WTC11 (cell line): ENCODE measurements at regions not wholly inside any gene's neighbourhood (a gene's known extent, or its start where the extent isn't known, plus 50 kb on each side); places are given as distances from the start of the nearest gene placed in this dataset.

Experiments
- ATAC-seq: fragments of 200-7000 bp; cut with Tn5 transposase; 2 replicates; pipeline ENCODE4 v1.10.0; 2021; ENCODE audit warnings: mild to moderate bottlenecking, moderate library complexity
- CTCF ChIA-PET: fragments of 300-600 bp; sonication (Branson Sonifier 250); formaldehyde crosslinking; loops from one replicate; lab custom pipeline; 2021; ENCODE audit warnings: antibody characterized with exemption; lab: Charles Lee
- POLR2A ChIA-PET: fragments of 350-600 bp; sonication (Branson Sonifier 250); formaldehyde crosslinking; loops from one replicate; lab custom pipeline; 2021; ENCODE audit warnings: antibody characterized with exemption; lab: Charles Lee
- DNase-seq: peaks from one replicate; pipeline ENCODE4 v3.0.0; 2021; ENCODE audit warnings: low spot score
- H3K27ac Mint-ChIP-seq: 2 replicates; pipeline ENCODE4 v1.8.0; 2021; ENCODE audit warnings: mixed read lengths
- H3K27me3 Mint-ChIP-seq: 2 replicates; pipeline ENCODE4 v1.8.0; 2021; ENCODE audit warnings: low read depth, mild to moderate bottlenecking, moderate library complexity, mixed read lengths
- H3K36me3 Mint-ChIP-seq: 2 replicates; pipeline ENCODE4 v1.8.0; 2021; ENCODE audit warnings: mixed read lengths
- H3K4me1 Mint-ChIP-seq: 2 replicates; pipeline ENCODE4 v1.8.0; 2022; ENCODE audit warnings: mixed read lengths
- H3K4me3 Mint-ChIP-seq: 2 replicates; pipeline ENCODE4 v1.8.0; 2021; ENCODE audit warnings: mild to moderate bottlenecking, moderate library complexity, mixed read lengths
- H3K9me3 Mint-ChIP-seq: 2 replicates; pipeline ENCODE4 v1.8.0; 2021; ENCODE audit warnings: mixed read lengths
- ATF3 ChIP-seq: sonication (generic); formaldehyde crosslinking; conservative IDR thresholded peaks from 2 replicates; pipeline ENCODE4 v1.8.1; 2022; ENCODE audit warnings: mild to moderate bottlenecking, missing genetic modification reagents
- CTCF ChIP-seq: fragments of 200-600 bp; IDR thresholded peaks from 2 replicates; pipeline ENCODE4 v1.8.0; 2022; ENCODE audit warnings: antibody characterized with exemption
- ELF4 ChIP-seq: sonication (generic); formaldehyde crosslinking; IDR thresholded peaks from 2 replicates; pipeline ENCODE4 v1.8.1; 2022; ENCODE audit warnings: low read depth, mild to moderate bottlenecking, moderate library complexity, missing genetic modification reagents
- FOXK1 ChIP-seq: sonication (generic); formaldehyde crosslinking; IDR thresholded peaks from 2 replicates; pipeline ENCODE4 v1.8.0; 2022; ENCODE audit warnings: mild to moderate bottlenecking, moderate library complexity, missing genetic modification reagents
- FOXP4 ChIP-seq: sonication (generic); formaldehyde crosslinking; IDR thresholded peaks from 2 replicates; pipeline ENCODE4 v1.8.0; 2022; ENCODE audit warnings: mild to moderate bottlenecking, missing genetic modification reagents
- HMGXB4 ChIP-seq: sonication (generic); formaldehyde crosslinking; IDR thresholded peaks from 2 replicates; pipeline ENCODE4 v1.8.1; 2023; ENCODE audit warnings: mild to moderate bottlenecking, moderate library complexity, missing genetic modification reagents
- IRF2 ChIP-seq: sonication (generic); formaldehyde crosslinking; IDR thresholded peaks from 2 replicates; pipeline ENCODE4 v1.8.0; 2022; ENCODE audit warnings: low read depth, missing genetic modification reagents, borderline replicate concordance
- MYBL2 ChIP-seq: sonication (generic); formaldehyde crosslinking; IDR thresholded peaks from 2 replicates; pipeline ENCODE4 v1.8.1; 2023; ENCODE audit warnings: mild to moderate bottlenecking, moderate library complexity, missing genetic modification reagents
- NR2C2 ChIP-seq: sonication (generic); formaldehyde crosslinking; IDR thresholded peaks from 2 replicates; pipeline ENCODE4 v1.8.0; 2022; ENCODE audit warnings: mild to moderate bottlenecking, missing genetic modification reagents
- RELA ChIP-seq: sonication (generic); formaldehyde crosslinking; IDR thresholded peaks from 2 replicates; pipeline ENCODE4 v1.8.1; 2022; ENCODE audit warnings: missing genetic modification reagents, mild to moderate bottlenecking, borderline replicate concordance
- RORB ChIP-seq: fragments of 250-450 bp; sonication (Bioruptor Pico); IDR thresholded peaks from 2 replicates; pipeline ENCODE4 v1.9.0; 2021; ENCODE audit warnings: mild to moderate bottlenecking
- SMAD3 ChIP-seq: sonication (generic); formaldehyde crosslinking; IDR thresholded peaks from 2 replicates; pipeline ENCODE4 v1.8.0; 2022; ENCODE audit warnings: missing genetic modification reagents, mild to moderate bottlenecking, borderline replicate concordance
- SMAD4 ChIP-seq: sonication (generic); formaldehyde crosslinking; IDR thresholded peaks from 2 replicates; pipeline ENCODE4 v1.8.0; 2022; ENCODE audit warnings: mild to moderate bottlenecking, missing genetic modification reagents
- SOX15 ChIP-seq: fragments of 250-450 bp; sonication (Bioruptor Pico); IDR thresholded peaks from 2 replicates; pipeline ENCODE4 v1.9.0; 2021; ENCODE audit warnings: mild to moderate bottlenecking
- USF2 ChIP-seq: sonication (generic); formaldehyde crosslinking; IDR thresholded peaks from 2 replicates; pipeline ENCODE4 v1.8.1; 2023; ENCODE audit warnings: mild to moderate bottlenecking, missing genetic modification reagents, moderate library complexity
- ZNF121 ChIP-seq: sonication (generic); formaldehyde crosslinking; IDR thresholded peaks from 2 replicates; pipeline ENCODE4 v1.8.0; 2023; ENCODE audit warnings: missing genetic modification reagents
- ZNF138 ChIP-seq: sonication (generic); formaldehyde crosslinking; conservative IDR thresholded peaks from 2 replicates; pipeline ENCODE4 v1.8.1; 2022; ENCODE audit warnings: mild to moderate bottlenecking, moderate library complexity, missing genetic modification reagents
- ZNF232 ChIP-seq: sonication (generic); formaldehyde crosslinking; IDR thresholded peaks from 2 replicates; pipeline ENCODE4 v1.8.0; 2022; ENCODE audit warnings: mild to moderate bottlenecking, missing genetic modification reagents

GRCh38 chr18:61703508-61703907 lies 189.3 kb downstream of the RNF152 start:
- Mint-ChIP-seq H3K4me1 (peaks cover 14% of the 10 kb centered on the region), H3K9me3 (0 out of 2 replicates have a peak, but pooled peaks cover 3% of the 10 kb centered on the region), H3K4me3 (no peak overlapping the region), H3K36me3 (no peaks in the 10 kb centered on the region), H3K27ac (no peak overlapping the region), H3K27me3 (peaks cover 19% of the 10 kb centered on the region)
- TF ChIP-seq CTCF, result no peak
- TF ChIP-seq RELA (CRISPR knock-in tag), result no peak
- TF ChIP-seq ZNF232 (CRISPR knock-in tag), result no peak
- TF ChIP-seq SOX15 (CRISPR knock-in tag), result no peak
- no peak for TF ChIP-seq ATF3
- TF ChIP-seq MYBL2, result no peak
- TF ChIP-seq ZNF138 (CRISPR knock-in tag), result no peak
- no peak for TF ChIP-seq NR2C2
- TF ChIP-seq SMAD3 (CRISPR knock-in tag), result no peak
- no peak for TF ChIP-seq IRF2 (CRISPR knock-in tag)
- TF ChIP-seq USF2 (CRISPR knock-in tag), result no peak
- TF ChIP-seq FOXK1 (CRISPR knock-in tag), result no peak
- no peak for TF ChIP-seq RORB (CRISPR knock-in tag)
- TF ChIP-seq HMGXB4, result no peak
- DNase-seq (no peak), ATAC-seq (no peak)
- POLR2A ChIA-PET, result no interaction called here
- CTCF ChIA-PET, result no interaction called here

GRCh38 chr18:61702007-61702406 lies 190.8 kb downstream of the RNF152 start:
- H3K4me1 Mint-ChIP-seq, result peaks cover 14% of the 10 kb centered on the region
- ChIA-PET CTCF (no interaction called here), POLR2A (interaction anchor here (0.6 kb wide), 1 partner anchor 155 kb away, joined by 4 read pairs; no protein-coding TSS in a partner anchor)
- DNase-seq, result no peak
- no peak for ATAC-seq
- H3K4me3 Mint-ChIP-seq, result no peak overlapping the region
- no peak overlapping the region for H3K27ac Mint-ChIP-seq
- H3K9me3 Mint-ChIP-seq, result 0 out of 2 replicates have a peak, but pooled peaks cover 3% of the 10 kb centered on the region
- H3K27me3 Mint-ChIP-seq, result peaks cover 6% of the 10 kb centered on the region
- H3K36me3 Mint-ChIP-seq, result no peaks in the 10 kb centered on the region
- TF ChIP-seq ZNF121 (no peak), SMAD4 (CRISPR knock-in tag) (no peak), FOXP4 (CRISPR knock-in tag) (no peak), FOXK1 (CRISPR knock-in tag) (no peak), ELF4 (CRISPR knock-in tag) (no peak), NR2C2 (no peak)
